Caco-2 (cell line): ENCODE measurements at regions not wholly inside any gene's neighbourhood (a gene's known extent, or its start where the extent isn't known, plus 50 kb on each side); places are given as distances from the start of the nearest gene placed in this dataset.

Experiments used
- BruUV-seq: library from RNA; stranded (reverse); fragments of 400-500 nt; replicated peaks from 2 replicates; lab custom pipeline; 2021; lab: Mats Ljungman, UMichigan
- CTCF ChIA-PET: fragments of 300-600 bp; sonication (Branson Sonifier 250); formaldehyde crosslinking; loops from one replicate; lab custom pipeline; 2022; ENCODE audit warnings: antibody characterized with exemption; lab: Charles Lee
- POLR2A ChIA-PET: fragments of 300-600 bp; sonication (Branson Sonifier 250); formaldehyde crosslinking; loops from one replicate; lab custom pipeline; 2022; ENCODE audit warnings: antibody characterized with exemption; lab: Charles Lee
- DNase-seq, 2 experiments: peaks; one replicate each; pipeline versions ENCODE4 v3.0.0 to v3.0.0-alpha.2; 2020 to 2022
- H3K27me3 ChIP-seq: replicated peaks from 2 replicates; pipeline ENCODE4 v1.6.0; 2011; ENCODE audit warnings: low read length; ENCODE audit not compliant: control insufficient read depth, insufficient read depth
- H3K36me3 ChIP-seq: 2 replicates; pipeline ENCODE4 v1.5.1; 2011; ENCODE audit warnings: low read length; ENCODE audit not compliant: control insufficient read depth, insufficient read depth
- H3K4me1 ChIP-seq: fragments of 250-450 bp; sonication (Bioruptor Pico); 2 replicates; pipeline ENCODE4 v1.5.1; 2020; ENCODE audit warnings: mild to moderate bottlenecking
- H3K4me3 ChIP-seq: 2 replicates; pipeline ENCODE4 v1.5.1; 2011; ENCODE audit warnings: low read depth, mild to moderate bottlenecking, control low read depth, low read length
- H3K9me3 ChIP-seq: fragments of 250-450 bp; sonication (Bioruptor Pico); 2 replicates; pipeline ENCODE4 v1.5.1; 2020; ENCODE audit warnings: mild to moderate bottlenecking, moderate library complexity
- H3K27ac Mint-ChIP-seq: one replicate; pipeline ENCODE4 v1.8.0; 2022; ENCODE audit warnings: mixed read lengths; ENCODE audit not compliant: unreplicated experiment
- H3K27me3 Mint-ChIP-seq: one replicate; pipeline ENCODE4 v1.8.0; 2022; ENCODE audit warnings: mixed read lengths; ENCODE audit not compliant: insufficient read depth, unreplicated experiment
- H3K36me3 Mint-ChIP-seq: one replicate; pipeline ENCODE4 v1.8.0; 2022; ENCODE audit warnings: mild to moderate bottlenecking, mixed read lengths; ENCODE audit not compliant: insufficient read depth, unreplicated experiment
- H3K4me1 Mint-ChIP-seq: one replicate; pipeline ENCODE4 v1.8.0; 2022; ENCODE audit warnings: low read depth, mixed read lengths; ENCODE audit not compliant: unreplicated experiment
- H3K4me3 Mint-ChIP-seq: one replicate; pipeline ENCODE4 v1.8.0; 2022; ENCODE audit warnings: mild to moderate bottlenecking, moderate library complexity, mixed read lengths; ENCODE audit not compliant: unreplicated experiment
- H3K9me3 Mint-ChIP-seq: one replicate; pipeline ENCODE4 v1.8.0; 2022; ENCODE audit warnings: mixed read lengths; ENCODE audit not compliant: unreplicated experiment
- CTCF ChIP-seq, 2 experiments: fragments of 200-600 bp in 1 of 2; IDR thresholded peaks; 1 replicate in 1 of 2; 2 replicates in 1 of 2; pipeline versions ENCODE4 v1.5.1 to v1.8.0; 2011 to 2022; ENCODE audit warnings: antibody characterized with exemption in 1 of 2, control low read depth in 1 of 2, inconsistent platforms in 1 of 2, low read depth in 1 of 2, low read length in 1 of 2, mild to moderate bottlenecking in 1 of 2, moderate library complexity in 1 of 2; ENCODE audit not compliant: insufficient read depth in 1 of 2, severe bottlenecking in 1 of 2, unreplicated experiment in 1 of 2
- intact Hi-C: fragments of 100-400 bp; cut with micrococcal nuclease; formaldehyde crosslinking; loops from one replicate; pipeline ENCODE4 v1.10.0; 2022; ENCODE audit not compliant: unreplicated experiment

DNA sequence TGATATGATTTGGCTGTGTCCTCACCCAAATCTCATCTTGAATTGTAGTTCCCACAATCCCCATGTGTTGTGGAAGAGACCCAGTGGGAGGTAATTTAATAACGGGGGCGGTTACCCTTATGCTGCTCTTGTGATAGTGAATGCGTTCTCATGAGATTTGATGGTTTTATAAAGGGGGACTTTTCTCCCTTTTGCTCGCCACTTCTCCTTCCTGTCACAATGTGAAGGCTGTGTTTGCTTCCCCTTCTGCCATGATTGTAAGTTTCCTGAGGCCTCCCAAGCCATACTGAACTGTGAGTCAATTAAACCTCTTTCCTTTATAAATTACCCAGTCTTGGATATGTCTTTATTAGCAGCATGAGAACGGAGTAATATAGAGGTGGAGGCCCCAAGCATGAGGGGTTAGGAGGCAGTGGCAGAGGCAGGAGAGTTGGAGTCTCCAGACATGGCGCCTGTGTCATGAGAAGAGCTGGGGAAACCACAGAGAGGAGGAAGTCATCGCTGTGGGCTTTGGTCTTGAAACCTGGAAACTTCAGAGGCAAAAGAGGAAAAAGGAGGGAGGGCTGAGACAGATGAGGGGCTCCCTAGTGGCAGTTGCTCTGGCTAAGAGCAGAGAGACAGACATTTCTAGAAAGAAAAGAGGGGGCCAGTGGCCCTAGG is 107.8 kb upstream of the VEPH1 start:
- no peaks in the 10 kb centered on the region for H3K27me3 ChIP-seq
- Mint-ChIP-seq H3K27me3 (no peaks in the 10 kb centered on the region), H3K9me3 (no peaks in the 10 kb centered on the region), H3K4me1 (peaks cover 7% of the 10 kb centered on the region), H3K4me3 (no peak overlapping the region), H3K27ac (no peak overlapping the region), H3K36me3 (no peaks in the 10 kb centered on the region)
- ChIA-PET POLR2A (no interaction called here), CTCF (no interaction called here)
- intact Hi-C loops, result loop anchor here (10.0 kb wide), 1 partner anchor 494 kb away; the partner anchor contains the start of gene SHOX2
- no peaks in the 10 kb centered on the region for H3K9me3 ChIP-seq
- DNase-seq, result no peak
- H3K4me3 ChIP-seq, result no peak overlapping the region
- no TSS peak for BruUV-seq
- 0 out of 2 replicates have a peak, but pooled peaks cover 5% of the 10 kb centered on the region for H3K4me1 ChIP-seq
- H3K36me3 ChIP-seq, result no peaks in the 10 kb centered on the region
- no peak for TF ChIP-seq CTCF (IDR thresholded peaks at IDR 0.05; ENCODE audit: insufficient read depth in 1 of 2, low read depth in 1 of 2, low read length in 1 of 2, severe bottlenecking in 1 of 2, unreplicated experiment in 1 of 2)

DNA sequence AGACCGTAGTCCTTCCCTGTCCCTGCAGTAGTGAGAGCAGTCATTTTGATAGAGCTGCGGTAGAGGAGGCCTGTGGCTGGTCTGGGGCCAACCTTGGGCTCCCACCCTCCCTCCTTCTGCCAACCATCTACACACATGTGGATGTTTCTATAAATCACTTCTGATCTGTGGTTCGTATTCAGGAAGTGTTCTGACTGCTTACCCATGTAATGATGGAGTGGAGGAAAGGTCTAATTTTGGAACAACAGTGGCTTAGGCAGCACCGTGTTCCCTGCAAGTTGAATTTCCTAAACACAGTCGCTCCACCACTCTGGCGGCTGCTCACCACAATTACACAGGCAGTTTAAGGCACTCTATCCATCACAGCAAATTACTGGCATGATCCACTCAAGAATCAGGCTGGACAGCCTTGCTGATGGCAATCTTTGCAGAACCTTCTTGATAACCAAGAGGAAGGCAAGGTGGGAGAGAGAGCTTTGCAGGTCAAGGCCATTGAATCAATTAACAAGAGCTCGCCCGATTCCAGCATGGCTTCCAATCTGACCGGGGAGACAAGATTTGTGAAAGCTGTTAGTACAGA is 104.7 kb upstream of the VEPH1 start:
- Mint-ChIP-seq H3K36me3 (no peaks in the 10 kb centered on the region), H3K9me3 (no peaks in the 10 kb centered on the region), H3K27me3 (no peaks in the 10 kb centered on the region), H3K4me3 (no peak overlapping the region), H3K27ac (no peak overlapping the region), H3K4me1 (no peaks in the 10 kb centered on the region)
- H3K27me3 ChIP-seq, result no peaks in the 10 kb centered on the region
- no peak for TF ChIP-seq CTCF (IDR thresholded peaks at IDR 0.05; ENCODE audit: insufficient read depth in 1 of 2, low read depth in 1 of 2, low read length in 1 of 2, severe bottlenecking in 1 of 2, unreplicated experiment in 1 of 2)
- no TSS peak for BruUV-seq
- H3K4me3 ChIP-seq, result no peak overlapping the region
- no peak for DNase-seq
- POLR2A ChIA-PET, result no interaction called here
- intact Hi-C loops, result loop anchor here (2.0 kb wide), 1 partner anchor 827 kb away; no protein-coding TSS in a partner anchor
- CTCF ChIA-PET, result interaction anchor here (0.6 kb wide), 1 partner anchor 170 kb away, joined by 3 read pairs; no protein-coding TSS in a partner anchor
- 0 out of 2 replicates have a peak, but pooled peaks cover 5% of the 10 kb centered on the region for H3K4me1 ChIP-seq
- H3K9me3 ChIP-seq, result no peaks in the 10 kb centered on the region
- H3K36me3 ChIP-seq, result no peaks in the 10 kb centered on the region

DNA sequence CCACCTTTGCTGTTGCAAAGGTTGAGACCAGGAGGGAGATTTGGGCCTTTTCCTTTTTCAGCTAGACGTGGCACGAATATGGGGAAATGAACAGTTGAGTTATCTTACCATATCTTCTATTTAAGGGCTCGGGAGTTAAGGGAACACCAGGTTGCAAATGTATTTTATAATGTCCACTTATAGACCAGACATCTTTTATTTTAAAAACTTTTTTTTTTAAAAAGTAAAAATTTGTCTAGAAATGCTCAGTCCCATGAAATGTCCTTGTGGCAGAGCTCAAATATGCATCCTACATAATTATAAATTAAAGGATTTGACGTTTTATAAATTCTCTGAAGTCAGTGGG is 103.6 kb upstream of the VEPH1 start:
- intact Hi-C loops, result loop anchor here (2.0 kb wide), 1 partner anchor 828 kb away; no protein-coding TSS in a partner anchor
- no peaks in the 10 kb centered on the region for H3K9me3 Mint-ChIP-seq
- H3K27me3 Mint-ChIP-seq, result no peaks in the 10 kb centered on the region
- Histone ChIP-seq H3K9me3 (no peaks in the 10 kb centered on the region), H3K4me3 (no peak overlapping the region), H3K27me3 (no peaks in the 10 kb centered on the region), H3K4me1 (0 out of 2 replicates have a peak, but pooled peaks cover 5% of the 10 kb centered on the region), H3K36me3 (no peaks in the 10 kb centered on the region)
- no peak for TF ChIP-seq CTCF (IDR thresholded peaks at IDR 0.05; ENCODE audit: insufficient read depth in 1 of 2, low read depth in 1 of 2, low read length in 1 of 2, severe bottlenecking in 1 of 2, unreplicated experiment in 1 of 2)
- H3K36me3 Mint-ChIP-seq, result no peaks in the 10 kb centered on the region
- ChIA-PET POLR2A (no interaction called here), CTCF (interaction anchor here (0.5 to 1.9 kb wide), 4 partner anchors 10 to 94 kb away, joined by 3 to 9 read pairs (median 6); no protein-coding TSS in a partner anchor)
- no TSS peak for BruUV-seq
- H3K4me1 Mint-ChIP-seq, result no peaks in the 10 kb centered on the region
- no peak overlapping the region for H3K27ac Mint-ChIP-seq
- H3K4me3 Mint-ChIP-seq, result no peak overlapping the region
- no peak for DNase-seq
